ENCODE measurements at regions not wholly inside any gene's neighbourhood (a gene's known extent, or its start where the extent isn't known, plus 50 kb on each side); places are given as distances from the start of the nearest gene placed in this dataset.

DNA sequence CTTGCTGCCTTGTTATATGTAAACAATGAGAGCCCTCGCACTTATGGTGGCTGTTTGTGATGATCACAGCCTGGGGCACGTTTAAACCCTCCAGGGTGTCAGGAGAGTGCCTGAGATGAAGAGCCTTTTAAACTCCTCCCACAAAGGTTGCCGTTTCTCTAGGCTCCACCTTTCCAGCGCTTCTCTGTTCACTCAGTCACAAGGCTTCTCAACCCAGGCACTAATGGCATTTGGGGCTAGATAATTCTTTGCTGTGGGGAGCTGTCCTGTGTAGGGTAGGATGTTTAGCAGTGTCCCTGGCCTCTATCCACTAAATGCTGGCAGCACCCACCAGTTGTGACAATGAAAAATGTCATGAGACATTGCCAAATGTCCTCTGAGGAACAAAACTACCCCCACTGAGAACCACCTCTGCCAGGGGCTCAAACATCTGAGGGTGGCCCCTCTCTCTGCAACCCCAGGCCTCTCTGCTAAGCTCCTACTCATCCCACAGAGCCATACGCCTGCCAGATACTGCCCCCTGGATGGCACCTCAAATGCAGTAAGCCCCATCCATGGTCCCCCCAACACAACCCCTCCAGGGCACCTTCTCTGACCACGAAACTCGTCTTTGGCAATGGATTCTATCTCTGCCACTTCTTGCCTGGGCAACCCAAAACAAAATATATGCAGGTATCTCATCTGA lies 144.3 kb upstream of the ZMIZ1 start:
- no peak for DNase-seq (ENCODE audit: low spot score)

DNA sequence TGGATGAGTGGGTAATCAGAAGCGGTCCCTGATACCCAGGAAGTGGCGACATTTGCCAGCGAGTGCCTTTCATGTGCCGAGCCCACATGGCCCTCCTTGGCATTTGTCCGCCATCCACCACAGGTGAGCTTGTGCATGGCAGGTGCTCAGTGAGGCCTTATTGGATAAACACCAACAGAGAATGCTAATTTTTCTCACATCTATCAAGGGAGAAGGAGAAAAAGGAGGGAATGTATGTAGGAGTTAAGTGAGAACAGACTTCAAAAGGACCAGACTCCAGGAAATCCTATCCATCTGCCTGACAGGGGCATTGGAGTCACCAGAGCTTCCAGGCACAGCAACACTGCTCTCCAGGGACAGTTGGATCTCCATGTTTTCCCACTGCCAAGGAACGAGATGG lies 143.5 kb upstream of the ZMIZ1 start:
- no peak for DNase-seq (ENCODE audit: low spot score)

DNA sequence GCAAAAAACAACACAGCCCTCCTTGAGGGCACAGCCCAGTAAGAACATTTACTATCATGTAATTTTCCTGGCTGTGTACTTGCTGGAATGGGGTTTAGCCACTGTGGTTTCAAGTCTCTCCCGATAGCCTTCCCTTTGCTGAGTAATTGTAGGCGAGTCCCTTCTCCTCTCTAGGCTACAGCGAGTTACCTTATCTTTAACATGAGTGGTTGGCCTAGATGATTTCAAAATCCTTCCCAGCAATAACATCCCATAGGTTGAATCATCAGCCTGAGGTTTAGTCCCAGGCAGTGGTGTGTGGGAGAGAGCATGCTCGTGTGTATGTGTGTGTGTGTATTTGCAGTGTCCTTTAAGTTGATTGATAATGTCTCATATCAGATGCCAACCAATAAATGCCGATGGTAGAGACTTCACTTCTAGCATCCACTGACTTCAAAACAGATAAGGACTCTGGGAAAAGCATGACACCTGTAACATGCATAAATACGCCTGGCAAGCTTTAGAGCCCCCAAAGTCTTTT lies 142.9 kb upstream of the ZMIZ1 start:
- no peak for DNase-seq (ENCODE audit: low spot score)

DNA sequence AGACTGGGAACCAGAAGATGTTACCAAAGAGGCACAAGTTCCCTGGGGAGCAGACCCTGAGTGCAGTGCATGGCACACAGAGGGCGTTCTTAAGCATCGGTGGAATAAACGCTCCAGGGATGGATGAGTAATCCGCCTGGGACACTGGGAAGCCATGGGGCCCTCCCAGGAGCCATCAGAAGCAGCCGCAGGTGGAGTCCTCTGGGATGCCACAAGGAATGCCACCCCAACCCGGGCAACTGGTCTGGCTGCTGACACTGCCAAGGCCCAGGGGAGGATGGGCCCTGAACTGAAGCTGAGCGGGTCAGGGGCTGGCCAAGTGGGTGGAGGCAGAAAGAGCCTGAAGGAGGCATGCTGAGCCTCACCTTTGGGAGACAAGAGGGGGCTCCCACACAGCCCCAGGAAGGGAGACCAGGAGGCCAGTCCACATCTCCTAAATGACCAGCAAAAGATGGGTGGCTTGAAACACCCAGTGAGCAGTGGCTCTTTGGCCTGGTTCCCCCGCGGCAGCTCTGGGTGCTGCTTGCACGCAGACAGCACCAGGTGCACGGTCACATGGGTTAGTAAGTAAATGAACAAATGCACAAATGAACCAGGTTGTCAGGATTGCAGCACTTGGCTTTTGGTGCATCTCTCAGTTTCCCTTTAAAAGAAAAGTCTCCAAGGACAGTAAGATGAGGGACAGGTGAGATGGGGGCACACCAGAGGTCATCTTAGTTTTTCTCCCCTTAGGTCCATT lies 141.3 kb upstream of the ZMIZ1 start:
- no peak for DNase-seq (ENCODE audit: low spot score)

DNA sequence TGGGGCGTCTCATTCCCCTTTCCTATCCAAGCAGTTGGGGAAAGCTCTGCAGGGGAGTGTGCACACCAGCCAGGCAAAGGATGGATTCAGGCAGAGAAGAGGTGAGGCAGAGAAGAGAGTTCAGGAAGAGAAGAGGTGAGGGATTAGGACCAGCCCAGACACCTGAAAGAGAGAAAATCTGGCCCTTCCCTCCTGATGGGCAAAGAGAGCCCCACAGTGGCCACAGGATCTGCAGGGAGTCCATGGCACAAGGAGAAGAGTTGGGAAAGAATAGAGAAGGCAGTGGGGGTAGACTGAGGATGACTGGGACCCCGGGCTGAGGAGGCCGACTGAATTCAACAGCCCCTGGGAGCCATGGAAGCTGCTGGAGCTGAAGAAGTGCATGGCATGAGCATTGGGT lies 140.4 kb upstream of the ZMIZ1 start:
- DNase-seq (ENCODE audit: low spot score): no peak

DNA sequence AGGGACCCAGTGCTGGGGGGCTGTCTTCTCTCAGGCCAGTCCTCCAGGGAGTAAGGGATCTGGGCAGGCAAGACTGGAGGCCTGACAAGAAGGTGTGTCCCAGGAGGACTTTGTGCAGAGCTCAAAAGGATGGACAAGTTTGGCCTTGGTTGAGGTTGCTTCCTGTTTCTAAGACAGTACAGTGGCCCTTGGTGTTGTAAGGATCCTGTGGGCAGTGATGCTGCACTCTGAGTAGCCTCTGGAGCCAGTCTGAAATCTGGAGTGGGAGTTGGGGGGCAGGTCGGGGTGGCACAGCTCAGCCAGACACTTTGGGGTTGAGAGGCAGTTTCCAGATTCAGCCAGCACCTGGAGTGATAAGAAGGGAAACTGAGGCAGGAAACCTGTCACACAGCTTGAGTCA lies 139.2 kb upstream of the ZMIZ1 start:
- no peak for DNase-seq (ENCODE audit: low spot score)

DNA sequence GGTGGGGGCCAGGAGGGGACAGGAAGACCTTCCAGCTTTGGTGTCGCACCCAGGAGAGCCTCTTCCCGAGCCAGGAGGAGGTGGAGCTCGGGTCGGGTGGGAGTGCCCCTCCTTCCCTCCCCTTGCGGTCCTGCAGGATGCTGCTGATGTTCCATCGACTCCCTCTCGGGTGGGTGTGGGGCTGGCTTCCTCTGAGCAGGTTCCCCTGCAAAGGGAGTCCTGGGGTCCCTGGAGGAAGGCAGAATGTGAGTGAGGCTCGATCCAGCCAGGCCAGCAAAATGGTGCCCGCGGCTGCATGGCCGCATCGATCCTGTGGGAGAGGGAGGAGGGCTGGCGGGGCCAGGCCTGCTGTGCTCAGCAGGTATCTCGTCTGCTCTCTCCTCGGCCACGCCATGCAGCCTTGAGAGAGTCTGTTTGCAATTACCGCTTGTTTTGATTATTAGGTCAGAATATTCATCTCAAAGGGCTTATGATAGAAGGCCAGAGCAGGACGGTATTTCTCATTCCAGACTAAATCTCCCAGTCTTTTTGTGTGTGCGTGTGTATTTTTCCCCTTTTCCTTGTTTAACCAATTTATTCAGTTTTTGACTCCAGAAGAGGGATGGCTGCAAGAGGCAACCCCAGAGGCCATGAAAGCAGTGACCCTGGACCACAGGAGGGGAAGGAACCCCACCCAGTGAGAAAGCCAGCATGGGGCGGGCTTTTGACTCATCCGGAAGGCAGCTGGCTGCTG lies 137.3 kb upstream of the ZMIZ1 start:
- DNase-seq (ENCODE audit: low spot score): no peak

DNA sequence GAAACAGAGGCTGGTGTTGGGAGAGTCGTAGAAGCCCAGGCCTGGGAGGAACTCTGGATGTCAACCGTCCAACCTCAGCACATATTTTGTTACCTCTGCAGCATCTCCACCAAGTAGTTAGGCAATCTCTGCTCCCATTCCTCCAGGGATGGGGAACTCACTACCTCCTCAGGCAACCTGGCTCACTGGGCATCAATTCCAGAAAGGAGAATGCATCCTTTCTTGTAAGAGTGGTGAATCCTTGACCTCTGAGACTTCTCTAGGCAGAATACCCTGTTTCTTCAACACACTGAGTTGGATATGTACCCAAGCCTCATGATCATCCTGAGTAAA lies 136.7 kb upstream of the ZMIZ1 start:
- no peak for DNase-seq (ENCODE audit: low spot score)

DNA sequence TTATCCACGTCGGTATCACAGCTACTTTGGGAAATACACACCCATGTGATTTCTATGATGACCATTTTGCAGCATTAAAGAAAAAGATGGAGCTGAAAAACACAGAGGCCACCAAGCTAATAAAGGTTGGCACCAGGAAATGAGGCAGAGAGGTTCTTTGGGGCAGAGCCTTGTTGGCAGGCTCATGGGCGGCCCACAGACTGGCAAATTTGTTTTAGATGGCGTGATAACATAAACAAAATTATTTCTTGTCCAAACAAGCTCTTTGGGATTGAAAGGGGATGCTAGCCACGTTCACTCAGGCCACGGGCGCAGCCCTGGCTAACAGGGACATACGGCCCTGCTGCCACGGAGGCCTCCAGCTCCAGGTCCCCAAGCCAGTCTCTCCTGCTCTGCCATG lies 135.9 kb upstream of the ZMIZ1 start:
- no peak for DNase-seq (ENCODE audit: low spot score)

DNA sequence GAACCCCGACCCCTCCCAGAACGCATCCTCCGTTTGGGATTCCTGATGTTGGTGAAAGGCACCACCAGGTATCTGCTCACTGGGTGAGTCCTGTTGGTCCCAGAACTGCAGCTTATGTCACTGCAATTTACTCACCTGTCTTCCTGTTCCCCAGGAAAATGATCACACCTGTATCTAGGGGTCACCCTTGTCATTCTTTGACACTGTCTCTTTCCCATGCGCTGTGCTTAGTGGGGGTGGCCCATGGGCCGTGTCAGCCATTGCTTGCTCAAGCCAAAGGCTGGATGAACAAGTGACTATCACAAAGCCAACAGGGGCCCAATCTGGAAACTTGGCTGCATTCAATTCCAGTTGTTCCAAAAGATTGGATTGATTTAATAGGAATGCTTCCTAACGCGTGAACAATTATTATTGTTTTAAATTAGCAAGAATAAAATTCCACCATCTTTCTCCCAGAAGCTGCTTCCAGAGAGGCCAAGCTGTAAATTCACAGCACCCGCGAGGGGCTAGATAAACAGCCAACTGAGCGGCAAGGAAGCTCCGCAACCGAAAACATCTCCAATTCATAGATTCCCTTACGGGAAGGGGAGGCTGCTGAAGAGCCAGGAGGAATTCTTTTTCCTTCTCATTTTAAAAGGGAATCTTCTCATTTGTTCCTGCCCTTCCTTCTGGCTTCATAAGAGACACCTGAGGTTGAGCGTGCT lies 134.8 kb upstream of the ZMIZ1 start:
- DNase-seq (ENCODE audit: low spot score): no peak

DNA sequence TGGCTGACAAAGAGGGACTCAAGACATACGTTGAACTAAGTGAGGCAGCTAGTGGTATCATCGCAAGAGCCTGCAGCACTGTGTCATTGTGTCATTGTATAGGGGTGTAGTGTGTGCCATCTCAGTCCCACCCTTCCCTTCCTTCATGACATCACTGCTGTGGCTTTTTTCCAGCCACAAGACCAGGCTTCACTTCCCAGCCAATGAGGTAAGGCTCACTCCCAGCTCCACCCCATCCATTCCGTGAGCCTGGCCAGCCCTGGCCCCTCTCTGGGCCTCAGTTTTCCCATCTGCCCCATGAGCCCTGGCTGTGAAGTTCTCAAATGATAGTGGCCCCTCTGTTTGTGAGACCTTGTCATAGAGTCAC lies 134.3 kb upstream of the ZMIZ1 start:
- no peak for DNase-seq (ENCODE audit: low spot score)

DNA sequence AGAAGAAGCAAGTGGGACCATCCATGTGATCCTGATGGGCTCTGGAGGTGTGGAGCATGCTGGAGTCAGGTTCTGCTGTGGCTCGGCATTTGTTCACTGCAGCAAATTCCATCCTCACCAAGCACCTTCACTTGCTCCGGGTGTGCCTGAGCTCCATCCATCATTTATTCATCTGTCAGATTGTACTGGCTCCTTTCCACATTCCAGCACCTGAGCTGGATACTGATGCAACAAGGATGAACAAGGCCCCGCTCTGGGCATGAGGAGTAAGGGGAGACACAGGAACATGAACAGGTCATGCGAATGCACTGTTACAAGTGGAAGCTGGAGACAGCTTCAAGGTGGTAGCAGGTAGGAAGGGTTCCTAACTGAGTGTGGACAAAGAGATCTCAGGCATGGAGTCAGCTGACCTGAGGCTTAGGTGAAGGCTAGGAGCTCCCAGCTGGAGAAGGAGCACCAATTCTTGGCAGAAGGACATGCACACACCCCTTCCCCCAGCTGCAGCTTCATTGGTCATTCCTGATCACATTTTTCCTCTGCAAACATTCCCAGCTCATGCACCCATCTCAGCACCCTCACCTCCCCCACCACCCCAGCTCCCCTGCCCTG lies 133.7 kb upstream of the ZMIZ1 start:
- DNase-seq (ENCODE audit: low spot score): no peak

DNA sequence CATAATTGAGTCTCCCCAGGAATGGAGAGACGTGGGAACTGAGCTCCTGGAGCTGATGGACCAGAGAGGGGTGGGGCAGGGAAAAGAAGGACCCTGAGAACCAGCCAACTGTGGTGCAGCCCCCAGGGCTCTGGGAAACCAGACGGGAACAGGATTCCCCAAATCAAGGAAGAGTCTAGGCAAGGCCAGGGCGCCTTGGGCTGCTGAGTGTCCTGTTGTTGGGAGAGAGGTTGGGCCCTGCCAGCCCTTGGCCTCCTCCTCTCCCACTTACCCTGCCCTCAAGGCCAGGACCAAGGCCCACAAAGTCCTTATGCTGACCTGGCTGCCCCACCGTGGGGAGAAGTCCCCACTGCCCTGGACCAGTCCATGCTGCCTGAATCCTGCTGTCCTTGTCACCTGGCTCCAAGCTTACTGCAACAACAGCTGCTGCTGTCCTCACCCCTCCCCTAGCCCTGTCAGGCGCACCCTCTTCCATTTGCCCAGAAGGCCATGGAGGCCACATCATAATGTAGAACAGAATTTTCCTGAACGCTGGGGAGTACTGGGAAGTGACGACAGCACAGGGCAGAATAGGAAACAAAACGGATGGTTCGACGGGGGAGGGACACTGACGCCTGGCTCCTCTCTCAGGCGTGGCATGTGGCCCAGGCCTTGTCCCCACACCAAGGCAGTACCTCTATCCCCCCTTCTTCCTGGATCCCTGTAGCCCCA lies 132.9 kb upstream of the ZMIZ1 start:
- no peak for DNase-seq (ENCODE audit: low spot score)

DNA sequence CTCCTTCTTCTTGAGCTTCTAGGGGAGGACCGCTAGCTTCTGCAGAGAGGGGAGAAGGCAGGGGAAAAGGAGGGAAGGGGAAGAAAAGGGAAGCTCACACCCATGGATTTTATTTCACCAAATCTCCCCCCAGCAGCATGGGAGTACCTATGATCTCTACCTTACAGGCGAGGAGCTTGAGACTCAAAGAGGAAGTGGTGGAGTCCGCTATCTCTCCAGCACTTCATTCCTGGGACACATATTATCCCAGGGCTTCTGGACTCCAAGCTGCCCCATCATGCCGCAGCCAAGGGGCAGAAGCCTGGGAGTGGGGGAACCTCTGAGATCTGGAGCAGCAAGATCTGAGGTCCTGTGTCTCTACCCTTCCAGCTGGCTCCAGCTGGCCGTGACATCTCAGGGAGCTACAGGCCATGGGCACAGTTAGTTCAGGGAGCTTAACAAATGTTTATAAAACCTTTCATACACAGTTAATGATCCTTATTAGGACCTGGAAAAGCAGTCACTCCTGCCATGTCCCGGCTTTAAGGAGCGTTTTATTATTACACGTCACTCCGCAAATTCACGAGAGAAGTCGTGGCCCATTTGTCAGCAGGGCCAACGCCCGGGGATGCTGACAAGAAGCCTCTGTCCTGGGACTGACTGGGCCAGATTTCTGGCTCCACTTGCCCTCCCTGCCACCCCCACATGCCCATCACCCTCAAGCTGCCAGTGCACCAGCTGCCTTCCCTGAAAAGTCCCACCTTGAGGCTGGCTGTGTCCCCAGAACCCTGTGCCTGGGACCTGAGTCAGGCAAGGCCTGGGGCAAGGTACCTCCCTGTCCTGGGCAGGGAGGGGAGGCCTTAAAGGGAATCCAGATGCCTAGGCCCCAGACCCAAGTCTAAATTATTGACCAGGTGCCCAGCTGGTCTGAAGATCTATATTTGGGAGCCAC lies 132.1 kb upstream of the ZMIZ1 start:
- no peak for DNase-seq (ENCODE audit: low spot score)

DNA sequence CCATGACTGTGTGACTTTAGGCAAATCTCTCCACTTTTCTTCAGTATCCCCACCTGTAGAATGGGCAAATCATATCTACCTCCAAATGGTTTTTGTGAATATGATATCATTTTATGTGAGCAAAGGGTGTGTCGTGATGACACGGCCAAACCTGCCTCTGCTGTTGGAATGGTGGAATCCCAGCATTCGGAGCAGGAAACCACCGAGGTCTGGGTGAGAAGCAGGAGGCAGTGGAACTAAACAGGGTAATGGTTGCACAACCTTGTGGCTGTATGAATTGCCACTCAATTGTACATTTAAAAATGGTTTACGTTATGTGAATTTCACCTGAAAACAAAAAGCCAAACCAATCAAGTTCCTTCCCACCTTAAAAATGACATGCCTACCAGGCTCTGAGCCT lies 131.4 kb upstream of the ZMIZ1 start:
- DNase-seq (ENCODE audit: low spot score): no peak

DNA sequence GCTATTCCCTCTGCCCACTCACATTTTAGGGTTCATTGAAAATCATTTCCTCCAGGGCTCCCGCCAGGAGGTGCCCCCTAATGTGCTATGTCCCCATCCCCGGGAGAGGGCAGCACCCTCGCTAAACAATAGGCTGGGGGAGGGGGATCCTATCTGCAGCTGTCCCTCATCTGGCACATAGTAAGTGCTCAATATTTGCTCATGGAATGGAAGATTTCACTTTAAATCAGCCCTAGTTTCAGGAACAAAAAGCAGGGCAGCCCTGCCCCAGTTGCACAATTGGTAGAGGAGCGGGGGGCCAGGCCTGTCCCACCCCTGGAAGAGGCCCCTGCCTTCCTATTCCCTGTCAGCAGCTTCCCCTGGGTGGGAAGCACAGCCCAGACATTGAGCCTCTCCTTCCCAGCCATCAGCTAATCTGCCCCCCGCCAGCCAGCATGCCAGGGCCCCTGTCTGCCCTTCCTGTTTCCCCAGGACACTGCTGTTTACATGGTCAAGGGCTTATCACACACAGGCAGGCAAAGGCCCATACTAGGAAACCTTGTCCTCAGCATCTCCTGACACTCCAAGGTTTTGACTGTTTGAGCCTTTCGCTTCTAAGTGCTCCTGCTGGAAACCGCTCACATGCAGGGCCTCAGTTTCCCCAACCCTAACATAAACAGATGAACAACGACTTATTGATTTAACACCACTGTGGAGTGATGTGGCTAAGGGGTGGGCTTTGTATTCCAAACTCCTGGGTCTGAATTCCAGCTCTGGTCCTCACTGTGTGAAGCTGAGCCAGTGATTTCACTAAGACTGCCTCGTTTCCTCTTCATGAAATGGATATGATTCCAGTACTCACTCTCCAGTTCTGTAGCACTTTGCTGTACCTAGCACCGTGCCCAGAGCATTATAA lies 130.7 kb upstream of the ZMIZ1 start:
- DNase-seq (ENCODE audit: low spot score): no peak

DNA sequence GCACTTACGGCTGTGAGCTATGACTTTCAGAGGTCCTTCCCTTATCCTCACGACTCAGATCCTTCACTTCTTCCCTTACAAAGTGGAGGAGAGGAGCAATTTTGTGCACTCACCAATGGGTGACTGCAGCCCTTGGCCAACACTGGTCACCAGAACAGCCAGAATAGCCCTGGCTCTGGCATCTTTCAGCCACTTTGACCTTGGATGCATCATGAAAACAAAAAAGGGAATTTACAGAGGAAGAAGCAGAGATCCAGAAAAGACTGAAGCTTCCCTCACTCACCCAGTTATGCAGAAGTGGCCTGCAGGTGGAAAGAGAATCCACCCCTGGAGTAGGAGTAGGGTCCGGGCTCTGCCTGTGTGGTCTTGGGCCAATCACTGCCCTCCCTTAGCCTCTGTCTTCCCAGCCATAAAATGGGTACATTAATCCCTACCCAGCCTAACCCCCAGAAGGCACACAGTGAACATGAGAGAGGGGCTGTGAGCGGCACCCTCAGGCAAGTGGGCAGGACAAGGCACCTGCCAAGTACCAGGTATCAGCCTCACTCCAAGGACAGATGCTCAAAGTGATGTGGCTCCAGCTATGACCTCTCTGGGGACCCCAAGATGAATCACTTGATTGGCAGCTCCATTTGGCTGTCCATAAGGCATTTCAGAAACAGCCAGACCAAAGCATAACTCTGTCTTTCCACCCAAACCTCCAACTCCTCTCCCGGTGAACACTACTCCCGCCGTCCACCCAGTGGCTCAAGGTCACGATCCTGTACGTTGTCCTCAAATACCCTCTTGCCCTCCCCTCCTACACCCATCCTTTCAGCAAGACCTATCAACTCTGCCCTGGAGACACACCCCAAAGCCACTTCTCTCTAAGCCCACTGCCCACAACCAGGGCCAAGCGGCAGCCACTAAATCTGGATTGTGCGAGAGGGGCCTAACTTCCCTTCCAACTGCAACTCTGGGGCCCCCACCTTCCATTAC lies 129.8 kb upstream of the ZMIZ1 start:
- no peak for DNase-seq (ENCODE audit: low spot score)

DNA sequence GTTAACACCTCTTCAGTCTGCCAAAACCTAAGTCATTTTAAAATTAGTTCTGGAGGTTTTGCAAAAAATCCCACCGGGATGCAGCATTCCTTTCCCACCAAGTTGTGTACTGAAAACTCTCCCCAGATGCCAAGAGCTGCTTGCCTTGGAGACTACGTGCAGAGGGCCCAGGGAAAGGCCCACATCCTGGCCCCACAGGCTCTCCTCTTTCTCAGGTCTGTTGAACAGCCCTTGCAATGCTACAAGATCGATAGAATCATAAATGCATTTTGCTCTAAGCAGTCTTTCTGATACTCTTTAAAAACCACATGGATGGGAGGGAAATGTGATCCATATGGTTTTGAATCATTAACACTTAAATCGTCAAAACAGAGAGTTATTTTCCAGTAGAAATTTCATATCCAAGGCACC lies 126.7 kb upstream of the ZMIZ1 start:
- DNase-seq (ENCODE audit: low spot score): no peak
